ENCODE measurements at regions not wholly inside any gene's neighbourhood (a gene's known extent, or its start where the extent isn't known, plus 50 kb on each side); places are given as distances from the start of the nearest gene placed in this dataset.

GRCh38 chr4:19520939-19521520 lies 730.7 kb upstream of the SLIT2 start:
- H3K27ac ChIP-seq (ENCODE audit: low read length): no peak overlapping the region
- H3K27me3 ChIP-seq (ENCODE audit: insufficient read depth, low read length): no peaks in the 10 kb centered on the region
- no peak overlapping the region for H3K9ac ChIP-seq (ENCODE audit: low read depth, low read length)
- H3K4me1 ChIP-seq (ENCODE audit: insufficient read depth, low read length): no peaks in the 10 kb centered on the region
- no peaks in the 10 kb centered on the region for H3K36me3 ChIP-seq (ENCODE audit: insufficient read depth, low read depth, low read length)
- no peaks in the 10 kb centered on the region for H3K9me3 ChIP-seq (ENCODE audit: insufficient read depth, low read depth, low read length)
- H3K4me3 ChIP-seq (ENCODE audit: low read length): no peak overlapping the region

- Histone ChIP-seq H3K27ac (ENCODE audit: low read length) (no peak overlapping the region), H3K27me3 (ENCODE audit: insufficient read depth, low read length) (no peaks in the 10 kb centered on the region), H3K4me3 (ENCODE audit: low read length) (no peak overlapping the region), H3K9me3 (ENCODE audit: insufficient read depth, low read depth, low read length) (no peaks in the 10 kb centered on the region), H3K9ac (ENCODE audit: low read depth, low read length) (no peak overlapping the region), H3K36me3 (ENCODE audit: insufficient read depth, low read depth, low read length) (no peaks in the 10 kb centered on the region), H3K4me1 (ENCODE audit: insufficient read depth, low read length) (no peaks in the 10 kb centered on the region)
These were observed 737.2 kb upstream of the SLIT2 start for GRCh38 chr4:19514276-19515070.

- H3K27ac ChIP-seq (ENCODE audit: low read length): no peak overlapping the region
- H3K27me3 ChIP-seq (ENCODE audit: insufficient read depth, low read length): no peaks in the 10 kb centered on the region
- no peak overlapping the region for H3K4me3 ChIP-seq (ENCODE audit: low read length)
- H3K9me3 ChIP-seq (ENCODE audit: insufficient read depth, low read depth, low read length): no peaks in the 10 kb centered on the region
- no peak overlapping the region for H3K9ac ChIP-seq (ENCODE audit: low read depth, low read length)
- H3K36me3 ChIP-seq (ENCODE audit: insufficient read depth, low read depth, low read length): no peaks in the 10 kb centered on the region
- H3K4me1 ChIP-seq (ENCODE audit: insufficient read depth, low read length): no peaks in the 10 kb centered on the region
These were observed 739.6 kb upstream of the SLIT2 start for GRCh38 chr4:19512086-19512485.

DNA sequence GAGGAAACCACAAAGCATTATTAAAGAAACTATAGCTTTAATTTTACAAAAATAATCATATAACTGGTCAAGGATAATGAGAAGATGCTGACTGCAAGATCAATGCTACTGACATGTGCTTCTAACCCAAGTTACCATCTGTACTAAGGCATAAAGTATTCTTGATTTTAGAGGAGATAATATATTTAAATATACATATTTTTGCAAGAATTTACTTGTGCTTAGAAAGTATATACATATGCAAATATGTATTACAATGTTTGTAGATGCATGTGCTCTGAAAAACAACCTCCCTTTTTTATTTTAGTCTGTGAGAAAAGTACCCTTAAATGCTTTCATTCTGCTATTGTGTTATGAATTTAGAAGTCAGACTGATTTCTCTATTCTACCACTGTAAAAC lies 740.7 kb upstream of the SLIT2 start:
- no peaks in the 10 kb centered on the region for H3K36me3 ChIP-seq (ENCODE audit: insufficient read depth, low read depth, low read length)
- no peak overlapping the region for H3K4me3 ChIP-seq (ENCODE audit: low read length)
- H3K4me1 ChIP-seq (ENCODE audit: insufficient read depth, low read length): no peaks in the 10 kb centered on the region
- no peak overlapping the region for H3K27ac ChIP-seq (ENCODE audit: low read length)
- H3K27me3 ChIP-seq (ENCODE audit: insufficient read depth, low read length): no peaks in the 10 kb centered on the region
- H3K9ac ChIP-seq (ENCODE audit: low read depth, low read length): no peak overlapping the region
- no peaks in the 10 kb centered on the region for H3K9me3 ChIP-seq (ENCODE audit: insufficient read depth, low read depth, low read length)

DNA sequence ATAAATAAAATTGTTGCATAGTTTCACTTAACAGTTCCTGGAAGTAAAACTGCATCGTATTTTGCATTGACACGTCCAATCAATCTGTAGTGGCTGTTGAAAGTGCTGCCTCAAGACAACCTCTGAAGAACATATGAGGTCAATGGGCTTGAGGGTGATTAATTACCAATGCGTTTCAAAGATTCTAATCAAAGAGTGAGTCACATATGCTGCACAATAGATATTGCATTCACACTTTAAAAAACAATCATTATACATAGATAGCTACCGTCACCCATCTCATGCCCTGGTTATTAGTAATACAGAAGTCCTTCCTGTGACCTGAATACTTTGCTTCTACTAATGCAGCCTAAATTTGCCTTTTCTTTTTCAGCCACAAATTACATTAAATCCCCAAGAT lies 743.3 kb upstream of the SLIT2 start:
- Histone ChIP-seq H3K9me3 (ENCODE audit: insufficient read depth, low read depth, low read length) (no peaks in the 10 kb centered on the region), H3K36me3 (ENCODE audit: insufficient read depth, low read depth, low read length) (no peaks in the 10 kb centered on the region)

GRCh38 chr4:19497705-19498104 lies 754.0 kb upstream of the SLIT2 start:
- Histone ChIP-seq H3K4me3 (ENCODE audit: low read length) (no peak overlapping the region), H3K9me3 (ENCODE audit: insufficient read depth, low read depth, low read length) (no peaks in the 10 kb centered on the region), H3K36me3 (ENCODE audit: insufficient read depth, low read depth, low read length) (no peaks in the 10 kb centered on the region), H3K9ac (ENCODE audit: low read depth, low read length) (no peak overlapping the region), H3K27ac (ENCODE audit: low read length) (no peak overlapping the region), H3K4me1 (ENCODE audit: insufficient read depth, low read length) (no peaks in the 10 kb centered on the region), H3K27me3 (ENCODE audit: insufficient read depth, low read length) (no peaks in the 10 kb centered on the region)

More for the DNA sequence above, 743.3 kb upstream of the SLIT2 start:
- Histone ChIP-seq H3K27me3 (ENCODE audit: insufficient read depth, low read length) (no peaks in the 10 kb centered on the region), H3K4me1 (ENCODE audit: insufficient read depth, low read length) (no peaks in the 10 kb centered on the region), H3K9ac (ENCODE audit: low read depth, low read length) (no peak overlapping the region), H3K27ac (ENCODE audit: low read length) (no peak overlapping the region), H3K4me3 (ENCODE audit: low read length) (no peak overlapping the region)

- Histone ChIP-seq H3K9me3 (ENCODE audit: insufficient read depth, low read depth, low read length) (no peaks in the 10 kb centered on the region), H3K27me3 (ENCODE audit: insufficient read depth, low read length) (no peaks in the 10 kb centered on the region), H3K4me3 (ENCODE audit: low read length) (no peak overlapping the region), H3K9ac (ENCODE audit: low read depth, low read length) (no peak overlapping the region), H3K36me3 (ENCODE audit: insufficient read depth, low read depth, low read length) (no peaks in the 10 kb centered on the region), H3K27ac (ENCODE audit: low read length) (no peak overlapping the region), H3K4me1 (ENCODE audit: insufficient read depth, low read length) (no peaks in the 10 kb centered on the region)
These were observed 754.9 kb upstream of the SLIT2 start for GRCh38 chr4:19496756-19497155.

DNA sequence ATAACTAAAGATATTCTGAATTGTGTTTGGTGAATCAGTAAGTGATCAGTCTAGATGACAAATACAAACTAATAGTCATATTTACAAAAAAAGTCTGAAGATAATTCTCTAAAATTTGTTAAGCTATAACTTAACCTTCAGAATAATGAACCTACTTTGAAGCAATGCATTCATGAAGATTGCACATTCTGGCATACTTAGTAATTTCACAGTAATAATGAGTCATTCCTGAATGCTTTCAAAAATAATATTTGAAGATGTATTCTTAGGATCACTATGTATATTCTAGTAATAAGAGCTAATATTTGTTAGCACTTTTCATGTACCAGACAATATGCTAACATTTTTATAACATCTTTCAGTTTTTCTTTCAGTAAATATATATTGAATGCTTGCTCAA lies 756.7 kb upstream of the SLIT2 start:
- no peak overlapping the region for H3K9ac ChIP-seq (ENCODE audit: low read depth, low read length)
- no peaks in the 10 kb centered on the region for H3K9me3 ChIP-seq (ENCODE audit: insufficient read depth, low read depth, low read length)
- H3K4me1 ChIP-seq (ENCODE audit: insufficient read depth, low read length): no peaks in the 10 kb centered on the region
- no peak overlapping the region for H3K27ac ChIP-seq (ENCODE audit: low read length)
- H3K36me3 ChIP-seq (ENCODE audit: insufficient read depth, low read depth, low read length): no peaks in the 10 kb centered on the region
- H3K27me3 ChIP-seq (ENCODE audit: insufficient read depth, low read length): no peaks in the 10 kb centered on the region
- H3K4me3 ChIP-seq (ENCODE audit: low read length): no peak overlapping the region

DNA sequence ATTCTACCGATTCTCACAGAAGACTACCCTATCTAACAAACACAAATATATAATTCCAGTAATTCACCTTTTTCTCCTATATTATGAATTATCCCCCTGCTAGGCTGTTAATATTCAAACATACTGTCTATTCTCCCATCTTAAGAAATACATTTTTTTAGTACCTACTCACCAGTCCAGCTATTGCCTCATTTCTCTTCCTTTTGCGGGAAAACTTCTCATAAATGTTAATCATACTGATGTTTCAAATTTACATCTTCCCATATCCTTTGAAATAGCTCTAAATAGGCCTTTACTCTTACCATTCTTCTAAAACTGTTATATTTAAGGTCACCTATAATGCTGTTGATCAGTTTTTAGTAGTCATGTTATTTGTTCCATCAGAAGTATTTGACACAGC lies 759.1 kb upstream of the SLIT2 start:
- Histone ChIP-seq H3K4me1 (ENCODE audit: insufficient read depth, low read length) (no peaks in the 10 kb centered on the region), H3K4me3 (ENCODE audit: low read length) (no peak overlapping the region), H3K9me3 (ENCODE audit: insufficient read depth, low read depth, low read length) (no peaks in the 10 kb centered on the region), H3K36me3 (ENCODE audit: insufficient read depth, low read depth, low read length) (no peaks in the 10 kb centered on the region), H3K27me3 (ENCODE audit: insufficient read depth, low read length) (no peaks in the 10 kb centered on the region), H3K27ac (ENCODE audit: low read length) (no peak overlapping the region), H3K9ac (ENCODE audit: low read depth, low read length) (no peak overlapping the region)

DNA sequence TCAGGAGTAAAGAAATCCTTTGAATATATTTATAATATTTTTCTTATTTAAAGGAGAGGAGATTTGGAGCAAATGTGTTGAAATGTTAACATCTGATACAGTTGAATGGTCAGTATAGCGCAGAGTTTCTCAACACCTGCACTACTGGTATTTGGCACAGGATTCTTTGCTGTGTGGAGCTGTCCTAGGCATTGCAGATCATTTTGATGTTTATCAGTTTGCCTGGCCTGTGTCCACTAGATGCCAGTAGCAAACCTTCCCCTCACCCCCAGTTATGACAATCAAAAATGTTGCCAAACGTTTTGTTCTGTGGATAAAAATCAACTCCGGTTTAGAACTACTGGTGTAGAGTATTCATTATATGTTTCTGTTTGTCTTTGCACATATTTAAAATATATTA lies 765.3 kb upstream of the SLIT2 start:
- no peaks in the 10 kb centered on the region for H3K27me3 ChIP-seq (ENCODE audit: insufficient read depth, low read length)
- no peaks in the 10 kb centered on the region for H3K36me3 ChIP-seq (ENCODE audit: insufficient read depth, low read depth, low read length)
- no peaks in the 10 kb centered on the region for H3K9me3 ChIP-seq (ENCODE audit: insufficient read depth, low read depth, low read length)
- no peaks in the 10 kb centered on the region for H3K4me1 ChIP-seq (ENCODE audit: insufficient read depth, low read length)
- no peak overlapping the region for H3K4me3 ChIP-seq (ENCODE audit: low read length)
- H3K27ac ChIP-seq (ENCODE audit: low read length): no peak overlapping the region
- no peak overlapping the region for H3K9ac ChIP-seq (ENCODE audit: low read depth, low read length)

DNA sequence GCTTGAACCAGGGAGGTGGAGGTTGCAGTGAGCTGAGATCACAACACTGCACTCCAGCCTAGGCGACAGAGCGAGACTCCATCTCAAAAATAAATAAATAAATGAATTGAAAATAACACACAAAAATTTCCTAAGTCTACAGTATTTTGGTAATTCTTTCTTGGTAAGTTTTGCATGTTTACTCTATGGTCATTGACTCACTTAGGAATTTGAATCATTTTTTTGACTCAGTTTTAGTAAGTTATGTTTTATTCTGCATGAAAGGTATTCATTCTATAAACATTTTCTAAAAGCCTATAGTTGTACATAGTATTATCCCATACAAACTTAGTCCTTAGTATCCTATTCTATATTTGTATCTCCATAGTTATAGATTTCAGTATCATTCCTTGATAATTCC lies 772.9 kb upstream of the SLIT2 start:
- Histone ChIP-seq H3K4me3 (ENCODE audit: low read length) (no peak overlapping the region), H3K9me3 (ENCODE audit: insufficient read depth, low read depth, low read length) (no peaks in the 10 kb centered on the region), H3K36me3 (ENCODE audit: insufficient read depth, low read depth, low read length) (no peaks in the 10 kb centered on the region), H3K4me1 (ENCODE audit: insufficient read depth, low read length) (no peaks in the 10 kb centered on the region), H3K27ac (ENCODE audit: low read length) (no peak overlapping the region), H3K9ac (ENCODE audit: low read depth, low read length) (no peak overlapping the region), H3K27me3 (ENCODE audit: insufficient read depth, low read length) (no peaks in the 10 kb centered on the region)

- H3K9ac ChIP-seq (ENCODE audit: low read depth, low read length): no peak overlapping the region
- no peaks in the 10 kb centered on the region for H3K36me3 ChIP-seq (ENCODE audit: insufficient read depth, low read depth, low read length)
- no peaks in the 10 kb centered on the region for H3K27me3 ChIP-seq (ENCODE audit: insufficient read depth, low read length)
- no peaks in the 10 kb centered on the region for H3K9me3 ChIP-seq (ENCODE audit: insufficient read depth, low read depth, low read length)
- H3K4me3 ChIP-seq (ENCODE audit: low read length): no peak overlapping the region
- no peak overlapping the region for H3K27ac ChIP-seq (ENCODE audit: low read length)
- H3K4me1 ChIP-seq (ENCODE audit: insufficient read depth, low read length): no peaks in the 10 kb centered on the region
These were observed 778.1 kb upstream of the SLIT2 start for GRCh38 chr4:19473569-19473968.
